Fibroblast of lung (primary cell): ENCODE measurements at regions not wholly inside any gene's neighbourhood (a gene's known extent, or its start where the extent isn't known, plus 50 kb on each side); places are given as distances from the start of the nearest gene placed in this dataset.

Experiments
- CTCF ChIP-seq, 2 donors: IDR thresholded peaks in 1 of 2; conservative IDR thresholded peaks in 1 of 2; 1 replicate in 1 of 2; 2 replicates in 1 of 2; pipeline ENCODE4 v1.5.1; 2011 to 2012; ENCODE audit warnings: low read length in 2 of 2, control low read depth in 1 of 2, inconsistent platforms in 1 of 2, low read depth in 1 of 2, mild to moderate bottlenecking in 1 of 2
- EZH2 ChIP-seq: IDR thresholded peaks from 2 replicates; pipeline ENCODE4 v1.5.1; 2012; ENCODE audit warnings: low read length, control low read depth, mild to moderate bottlenecking; ENCODE audit errors: missing control alignments

GRCh38 chr11:19589567-19590260 is 122.9 kb upstream of the NAV2 start:
- TF ChIP-seq CTCF (conservative IDR thresholded peaks at IDR 0.05 in 1 of 2, IDR thresholded peaks at IDR 0.05 in 1 of 2; ENCODE audit: low read depth in 1 of 2, low read length in 2 of 2) (no peak), EZH2 (no peak)
